Heart left ventricle (tissue), 13 donors: ENCODE measurements at regions not wholly inside any gene's neighbourhood (a gene's known extent, or its start where the extent isn't known, plus 50 kb on each side); places are given as distances from the start of the nearest gene placed in this dataset.

ENCODE experiments used
- CTCF ChIP-seq, 12 donors: fragments of 200-600 bp; sonication (generic) in 4 of 12; IDR thresholded peaks; one replicate each; pipeline versions ENCODE4 v1.5.0 to v1.8.0; 2018 to 2022; ENCODE audit warnings: antibody characterized with exemption in 12 of 12, mild to moderate bottlenecking in 5 of 12
- POLR2A ChIP-seq, 2 donors: fragments of 450-650 bp; IDR thresholded peaks; one replicate each; pipeline ENCODE4 v1.6.1; 2017; ENCODE audit warnings: antibody characterized with exemption in 2 of 2, mild to moderate bottlenecking in 2 of 2, moderate library complexity in 2 of 2
- donor health status: ischemic (EF 13 %, LVEDD 7.1; RV severe dilation, severe dysfunction).
- donor health status: DM: no; HTN: yes; CAD: no.
- donor health status: DM: no; HTN: no; CAD: no.
- donor health status: ischemic (EF 25% LVEDD 6.9; RV normal size, moderate dysfunction).
- donor health status: ischemic (EF 25% LVEDD 5.7; RV mildly dilated, moderate dysfunction).
- donor health status: ischemic (EF 35%, LVEDD 5.7; RV mildly dilated, moderate dysfunction).
- donor health status: nonischemic (EF 11% LVEDD 7.7; RV severe dilation, severe dysfunction).
- donor health status: DM: yes; HTN: yes; CAD: no.
- donor health status: PGD.
- donor health status: ischemic (EF 29% LVEDD 5.4; RV normal size, mild dysfunction).
- donor health status: nonischemic (EF 23%, LVEDD 6.1; RV moderate dilation, normal function).

- no peak for TF ChIP-seq POLR2A (IDR thresholded peaks at IDR 0.05)
- no peak for TF ChIP-seq CTCF (IDR thresholded peaks at IDR 0.05)
Measured at GRCh38 chr3:13932578-13933295, 52.9 kb upstream of the WNT7A start.
